Kidney glomerular epithelial cell (primary cell): ENCODE measurements at regions not wholly inside any gene's neighbourhood (a gene's known extent, or its start where the extent isn't known, plus 50 kb on each side); places are given as distances from the start of the nearest gene placed in this dataset.

Experiments
- DNase-seq: peaks from one replicate; lab custom pipeline; 2025; lab: John Stamatoyannopoulos, UW

- DNase-seq = no peak
Measured at GRCh38 chr1:22221233-22221780, 78.4 kb upstream of the WNT4 start.

GRCh38 chr1:22222723-22223122 lies 79.8 kb upstream of the WNT4 start:
- no peak for DNase-seq

GRCh38 chr1:22223176-22223575 lies 80.3 kb upstream of the WNT4 start:
- DNase-seq = no peak

GRCh38 chr1:22224091-22224490 lies 81.2 kb upstream of the WNT4 start:
- DNase-seq = no peak

- DNase-seq = no peak
Measured at GRCh38 chr1:22224631-22225030, 81.7 kb upstream of the WNT4 start.

GRCh38 chr1:22225858-22226589 lies 83.1 kb upstream of the WNT4 start:
- DNase-seq = no peak

GRCh38 chr1:22228074-22228473 lies 85.2 kb upstream of the WNT4 start:
- DNase-seq = no peak

GRCh38 chr1:22228505-22228911 lies 85.6 kb upstream of the WNT4 start:
- DNase-seq = no peak

- DNase-seq = peak; percentile 67
Measured at GRCh38 chr1:22229379-22229778, 86.5 kb upstream of the WNT4 start.

- DNase-seq = no peak
Measured at GRCh38 chr1:22231068-22231593, 88.2 kb upstream of the WNT4 start.

GRCh38 chr1:22231995-22232690 lies 89.2 kb upstream of the WNT4 start:
- no peak for DNase-seq

GRCh38 chr1:22233222-22233621 lies 90.3 kb upstream of the WNT4 start:
- no peak for DNase-seq

GRCh38 chr1:22234476-22235030 lies 91.7 kb upstream of the WNT4 start:
- no peak for DNase-seq

GRCh38 chr1:22236166-22236565 lies 93.3 kb upstream of the WNT4 start:
- no peak for DNase-seq

- DNase-seq = no peak
Measured at GRCh38 chr1:22236900-22237299, 94.0 kb upstream of the WNT4 start.

GRCh38 chr1:22237433-22238093 lies 94.7 kb upstream of the WNT4 start:
- no peak for DNase-seq

- no peak for DNase-seq
Measured at GRCh38 chr1:22238356-22239224, 95.7 kb upstream of the WNT4 start.

GRCh38 chr1:22239378-22239777 lies 96.5 kb upstream of the WNT4 start:
- DNase-seq = no peak

GRCh38 chr1:22241250-22241649 lies 98.4 kb upstream of the WNT4 start:
- DNase-seq = no peak

GRCh38 chr1:22241811-22242210 lies 98.9 kb upstream of the WNT4 start:
- DNase-seq = no peak

- DNase-seq = no peak
Measured at GRCh38 chr1:22245100-22245650, 102.3 kb upstream of the WNT4 start.
